ENCODE measurements at regions not wholly inside any gene's neighbourhood (a gene's known extent, or its start where the extent isn't known, plus 50 kb on each side); places are given as distances from the start of the nearest gene placed in this dataset.

DNA sequence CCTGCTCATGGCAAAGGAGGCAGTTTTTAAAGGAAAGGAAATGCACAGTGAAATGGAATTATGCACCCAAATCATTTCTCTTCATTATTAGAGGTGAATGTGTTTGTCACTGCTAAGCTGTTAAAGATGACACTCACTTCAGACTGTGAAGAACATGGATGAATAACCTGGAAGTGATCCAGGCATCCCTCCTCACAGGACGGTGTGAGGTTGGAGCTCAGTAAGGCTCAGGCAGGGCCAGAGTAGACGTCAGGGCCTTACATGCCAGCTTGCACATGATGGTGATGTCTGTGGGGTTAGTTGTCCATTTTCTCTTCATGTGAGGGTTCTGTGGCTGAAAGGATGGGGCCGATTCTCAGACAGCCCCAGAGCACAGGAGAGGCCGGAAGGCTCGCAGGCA, 273.1 kb downstream of the PCNX1 start:
- no peak for TF ChIP-seq RAD21 (conservative IDR thresholded peaks at IDR 0.05)
- TF ChIP-seq, protein P1, sequence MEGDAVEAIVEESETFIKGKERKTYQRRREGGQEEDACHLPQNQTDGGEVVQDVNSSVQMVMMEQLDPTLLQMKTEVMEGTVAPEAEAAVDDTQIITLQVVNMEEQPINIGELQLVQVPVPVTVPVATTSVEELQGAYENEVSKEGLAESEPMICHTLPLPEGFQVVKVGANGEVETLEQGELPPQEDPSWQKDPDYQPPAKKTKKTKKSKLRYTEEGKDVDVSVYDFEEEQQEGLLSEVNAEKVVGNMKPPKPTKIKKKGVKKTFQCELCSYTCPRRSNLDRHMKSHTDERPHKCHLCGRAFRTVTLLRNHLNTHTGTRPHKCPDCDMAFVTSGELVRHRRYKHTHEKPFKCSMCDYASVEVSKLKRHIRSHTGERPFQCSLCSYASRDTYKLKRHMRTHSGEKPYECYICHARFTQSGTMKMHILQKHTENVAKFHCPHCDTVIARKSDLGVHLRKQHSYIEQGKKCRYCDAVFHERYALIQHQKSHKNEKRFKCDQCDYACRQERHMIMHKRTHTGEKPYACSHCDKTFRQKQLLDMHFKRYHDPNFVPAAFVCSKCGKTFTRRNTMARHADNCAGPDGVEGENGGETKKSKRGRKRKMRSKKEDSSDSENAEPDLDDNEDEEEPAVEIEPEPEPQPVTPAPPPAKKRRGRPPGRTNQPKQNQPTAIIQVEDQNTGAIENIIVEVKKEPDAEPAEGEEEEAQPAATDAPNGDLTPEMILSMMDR (IDR thresholded peaks at IDR 0.05; ENCODE audit: poor library complexity, severe bottlenecking), result no peak
- TF ChIP-seq SMC3 (conservative IDR thresholded peaks at IDR 0.05; ENCODE audit: poor library complexity), result no peak
- TF ChIP-seq POLR2AphosphoS5 (IDR thresholded peaks at IDR 0.05), result no peak
